H9 (cell line): ENCODE measurements at regions not wholly inside any gene's neighbourhood (a gene's known extent, or its start where the extent isn't known, plus 50 kb on each side); places are given as distances from the start of the nearest gene placed in this dataset.

ENCODE experiments used
- DNase-seq: peaks from one replicate; pipeline ENCODE4 v3.0.0-alpha.2; 2017
- H2AFZ ChIP-seq: one replicate; pipeline ENCODE4 v1.6.1; 2013; ENCODE audit warnings: mild to moderate bottlenecking, low read length, control low read depth, moderate library complexity
- H2AK5ac ChIP-seq: 2 replicates; pipeline ENCODE4 v1.6.1; 2013; ENCODE audit warnings: low read length, control low read depth, mixed read lengths; ENCODE audit not compliant: insufficient read length
- H2BK120ac ChIP-seq: one replicate; pipeline ENCODE4 v1.6.1; 2013; ENCODE audit warnings: low read depth, mild to moderate bottlenecking, low read length, control low read depth, inconsistent platforms; ENCODE audit not compliant: poor library complexity, severe bottlenecking
- H2BK12ac ChIP-seq: 2 replicates; pipeline ENCODE4 v1.6.1; 2013; ENCODE audit warnings: low read length, control low read depth, mixed read lengths, low read depth; ENCODE audit not compliant: insufficient read length
- H2BK15ac ChIP-seq: 2 replicates; pipeline ENCODE4 v1.6.1; 2013; ENCODE audit warnings: low read depth, low read length, control low read depth
- H2BK20ac ChIP-seq: one replicate; pipeline ENCODE4 v1.6.1; 2013; ENCODE audit warnings: low read depth, mild to moderate bottlenecking, low read length, control low read depth, inconsistent platforms; ENCODE audit not compliant: poor library complexity, severe bottlenecking
- H2BK5ac ChIP-seq: 2 replicates; pipeline ENCODE4 v1.6.1; 2013; ENCODE audit warnings: low read length, control low read depth, mixed read lengths; ENCODE audit not compliant: insufficient read length
- H3K14ac ChIP-seq: 2 replicates; pipeline ENCODE4 v1.6.1; 2013; ENCODE audit warnings: low read length, control low read depth; ENCODE audit not compliant: insufficient read depth
- H3K18ac ChIP-seq: 2 replicates; pipeline ENCODE4 v1.6.1; 2013; ENCODE audit warnings: low read depth, mild to moderate bottlenecking, mixed read lengths, low read length, control low read depth; ENCODE audit not compliant: insufficient read length
- H3K23ac ChIP-seq: 2 replicates; pipeline ENCODE4 v1.6.1; 2013; ENCODE audit warnings: low read length, control low read depth, mixed read lengths, low read depth; ENCODE audit not compliant: insufficient read length
- H3K23me2 ChIP-seq: 2 replicates; pipeline ENCODE4 v1.6.1; 2013; ENCODE audit warnings: low read depth, mild to moderate bottlenecking, mixed read lengths, low read length, control low read depth; ENCODE audit not compliant: insufficient read length, poor library complexity, severe bottlenecking
- H3K27ac ChIP-seq: 2 replicates; pipeline ENCODE4 v1.5.1; 2013; ENCODE audit warnings: low read length, control low read depth, mixed read lengths, low read depth; ENCODE audit not compliant: insufficient read length
- H3K27me3 ChIP-seq: 2 replicates; pipeline ENCODE4 v1.6.1; 2013; ENCODE audit warnings: low read length, control low read depth, inconsistent platforms; ENCODE audit not compliant: insufficient read depth
- H3K4ac ChIP-seq: 2 replicates; pipeline ENCODE4 v1.6.1; 2013; ENCODE audit warnings: low read depth, mild to moderate bottlenecking, control low read depth, inconsistent platforms, low read length, moderate library complexity
- H3K4me1 ChIP-seq: 2 replicates; pipeline ENCODE4 v1.6.1; 2013; ENCODE audit warnings: low read length, control low read depth, inconsistent platforms; ENCODE audit not compliant: insufficient read depth
- H3K4me2 ChIP-seq: 2 replicates; pipeline ENCODE4 v1.6.1; 2013; ENCODE audit warnings: low read length, control low read depth, mixed read lengths; ENCODE audit not compliant: insufficient read length, insufficient read depth
- H3K56ac ChIP-seq: 2 replicates; pipeline ENCODE4 v1.6.1; 2013; ENCODE audit warnings: low read depth, mild to moderate bottlenecking, mixed read lengths, low read length, control low read depth; ENCODE audit not compliant: insufficient read length
- H3K79me1 ChIP-seq: 2 replicates; pipeline ENCODE4 v1.6.1; 2013; ENCODE audit warnings: low read depth, mild to moderate bottlenecking, moderate library complexity, low read length, control low read depth, inconsistent platforms; ENCODE audit not compliant: insufficient read depth, poor library complexity, severe bottlenecking
- H3K79me2 ChIP-seq: 2 replicates; pipeline ENCODE4 v1.6.1; 2013; ENCODE audit warnings: low read length, control low read depth, inconsistent platforms; ENCODE audit not compliant: insufficient read depth
- H3K9ac ChIP-seq: 2 replicates; pipeline ENCODE4 v1.6.1; 2013; ENCODE audit warnings: low read length, control low read depth, mixed read lengths; ENCODE audit not compliant: insufficient read length; ENCODE audit errors: extremely low read depth
- H3K9me3 ChIP-seq: one replicate; pipeline ENCODE4 v1.6.1; 2013; ENCODE audit warnings: low read depth, low read length, inconsistent platforms; ENCODE audit not compliant: control insufficient read depth
- H3T11ph ChIP-seq: one replicate; pipeline ENCODE4 v1.6.1; 2013; ENCODE audit warnings: mild to moderate bottlenecking, low read length, control low read depth, inconsistent platforms
- H4K20me1 ChIP-seq: one replicate; pipeline ENCODE4 v1.6.1; 2013; ENCODE audit not compliant: control insufficient read depth, insufficient read length, insufficient read depth
- H4K5ac ChIP-seq: 2 replicates; pipeline ENCODE4 v1.6.1; 2013; ENCODE audit warnings: low read depth, mild to moderate bottlenecking, mixed read lengths, low read length, control low read depth; ENCODE audit not compliant: insufficient read length
- H4K8ac ChIP-seq: replicated peaks from 2 replicates; pipeline ENCODE4 v1.6.1; 2013; ENCODE audit warnings: low read length, control low read depth, mixed read lengths, low read depth; ENCODE audit not compliant: insufficient read length
- H4K91ac ChIP-seq: 2 replicates; pipeline ENCODE4 v1.6.1; 2013; ENCODE audit warnings: low read depth, mild to moderate bottlenecking, moderate library complexity, mixed read lengths, low read length, control low read depth; ENCODE audit not compliant: insufficient read length
- H3K27ac Mint-ChIP-seq, 3 experiments: 2 replicates in 2 of 3; 3 replicates in 1 of 3; pipeline ENCODE4 v1.8.0; 2020 to 2021; ENCODE audit warnings: mixed read lengths in 3 of 3, mild to moderate bottlenecking in 1 of 3, moderate library complexity in 1 of 3
- H3K27me3 Mint-ChIP-seq: 2 replicates; pipeline ENCODE4 v1.8.0; 2021; ENCODE audit warnings: low read depth, mild to moderate bottlenecking, moderate library complexity, mixed read lengths
- H3K36me3 Mint-ChIP-seq, 3 experiments: 2 replicates in 2 of 3; 3 replicates in 1 of 3; pipeline ENCODE4 v1.8.0; 2020 to 2021; ENCODE audit warnings: low read depth in 3 of 3, mixed read lengths in 3 of 3; ENCODE audit not compliant: insufficient read depth in 1 of 3
- H3K4me1 Mint-ChIP-seq, 2 experiments: 2 replicates each; pipeline ENCODE4 v1.8.0; 2020; ENCODE audit warnings: mixed read lengths in 2 of 2
- H3K4me3 Mint-ChIP-seq, 2 experiments: 2 replicates in 1 of 2; 3 replicates in 1 of 2; pipeline ENCODE4 v1.8.0; 2020 to 2021; ENCODE audit warnings: mild to moderate bottlenecking in 2 of 2, mixed read lengths in 2 of 2, moderate library complexity in 1 of 2
- H3K9me3 Mint-ChIP-seq, 2 experiments: 2 replicates in 1 of 2; 3 replicates in 1 of 2; pipeline ENCODE4 v1.8.0; 2020; ENCODE audit warnings: mild to moderate bottlenecking in 2 of 2, mixed read lengths in 2 of 2, moderate library complexity in 1 of 2
- CTCF ChIP-seq: fragments of 200-600 bp; sonication (generic); conservative IDR thresholded peaks from 3 replicates; pipeline ENCODE4 v1.8.0; 2021; ENCODE audit warnings: antibody characterized with exemption, mild to moderate bottlenecking
- WGBS: extraction: QIAGEN DNeasy Blood & Tissue Kit; methylation state at CpG from one replicate; pipeline ENCODE4 v1.1.7; 2013; ENCODE audit warnings: missing lambda C conversion rate, low lambda C conversion rate, mixed read lengths; ENCODE audit not compliant: insufficient read length; ENCODE audit errors: extremely low coverage; 5-methylcytosine and 5-hydroxymethylcytosine counted together

- Histone ChIP-seq H2AFZ (no peak overlapping the region), H3K14ac (no peak overlapping the region)
- H3K36me3 Mint-ChIP-seq, result no peaks in the 10 kb centered on the region; a peak in 1 of 7 replicates
These were observed 732.2 kb downstream of the SOCS6 start for GRCh38 chr18:71021030-71021362.

More at GRCh38 chr18:71021030-71021362, 732.2 kb downstream of the SOCS6 start:
- no peaks in the 10 kb centered on the region for H3K79me2 ChIP-seq
- H4K5ac ChIP-seq, result no peak overlapping the region
- no peak overlapping the region for H2BK15ac ChIP-seq
- no peak overlapping the region for H2BK20ac ChIP-seq
- H3K27me3 Mint-ChIP-seq, result no peaks in the 10 kb centered on the region
- H4K91ac ChIP-seq, result no peak overlapping the region
- TF ChIP-seq CTCF, result no peak
- H3K4me2 ChIP-seq, result no peak overlapping the region
- H3K27ac ChIP-seq, result no peak overlapping the region
- H3K23ac ChIP-seq, result no peak overlapping the region
- H3K9me3 ChIP-seq, result no peaks in the 10 kb centered on the region
- no peak overlapping the region for H3K27ac Mint-ChIP-seq
- H3K27me3 ChIP-seq, result no peaks in the 10 kb centered on the region
- no peak overlapping the region for H3T11ph ChIP-seq
- H3K4ac ChIP-seq, result no peak overlapping the region
- H3K4me3 Mint-ChIP-seq, result no peak overlapping the region
- no peak for DNase-seq
- H3K9ac ChIP-seq, result no peak overlapping the region
- no peak overlapping the region for H2BK12ac ChIP-seq
- no peak overlapping the region for H2BK120ac ChIP-seq
- no peak overlapping the region for H4K8ac ChIP-seq
- H3K79me1 ChIP-seq, result no peaks in the 10 kb centered on the region
- no peaks in the 10 kb centered on the region for H3K4me1 Mint-ChIP-seq
- no peak overlapping the region for H3K18ac ChIP-seq
- no peak overlapping the region for H3K56ac ChIP-seq
- no CpG with 5 or more reads among the region's 2 CpGs for WGBS
- H3K23me2 ChIP-seq, result no peaks in the 10 kb centered on the region
- H4K20me1 ChIP-seq, result no peaks in the 10 kb centered on the region
- H3K4me1 ChIP-seq, result no peaks in the 10 kb centered on the region
- no peak overlapping the region for H2BK5ac ChIP-seq
- peaks cover 3% of the 10 kb centered on the region in 2 experiments; a peak in 4 of 5 replicates for H3K9me3 Mint-ChIP-seq
- H2AK5ac ChIP-seq, result no peak overlapping the region
